Hepatocyte (in vitro differentiated cells): ENCODE measurements at regions not wholly inside any gene's neighbourhood (a gene's known extent, or its start where the extent isn't known, plus 50 kb on each side); places are given as distances from the start of the nearest gene placed in this dataset.
"Not testable (repeated sequence)": the region's sequence is repeated elsewhere in the genome, so short reads cannot be mapped to it uniquely, and the experiment has no call there.

Experiments used
- DNase-seq: peaks from one replicate; pipeline ENCODE4 v3.0.0-alpha.2; 2016; ENCODE audit warnings: low spot score
- H2AFZ ChIP-seq: fragments of 200-600 bp; sonication (generic); 2 replicates; pipeline ENCODE4 v1.6.0; 2016; ENCODE audit warnings: antibody characterized with exemption, mild to moderate bottlenecking
- H3K27ac ChIP-seq: fragments of 200-600 bp; sonication (generic); 2 replicates; pipeline ENCODE4 v1.5.1; 2016; ENCODE audit warnings: mild to moderate bottlenecking
- H3K27me3 ChIP-seq: fragments of 200-600 bp; sonication (generic); 2 replicates; pipeline ENCODE4 v1.6.1; 2016
- H3K36me3 ChIP-seq: fragments of 200-600 bp; sonication (generic); replicated peaks from 2 replicates; pipeline ENCODE4 v1.5.1; 2016; ENCODE audit warnings: low read depth; ENCODE audit not compliant: insufficient read depth
- H3K4me1 ChIP-seq: fragments of 200-600 bp; sonication (generic); 2 replicates; pipeline ENCODE4 v1.5.1; 2016; ENCODE audit warnings: mild to moderate bottlenecking, moderate library complexity; ENCODE audit not compliant: insufficient read depth
- H3K4me2 ChIP-seq: fragments of 200-600 bp; sonication (generic); 2 replicates; pipeline ENCODE4 v1.6.0; 2016
- H3K4me3 ChIP-seq: fragments of 200-600 bp; sonication (generic); 2 replicates; pipeline ENCODE4 v1.5.1; 2016; ENCODE audit warnings: mild to moderate bottlenecking
- H3K79me2 ChIP-seq: fragments of 200-600 bp; sonication (generic); 2 replicates; pipeline ENCODE4 v1.6.0; 2017; ENCODE audit warnings: mild to moderate bottlenecking
- H3K9me2 ChIP-seq: fragments of 200-600 bp; sonication (generic); replicated peaks from 2 replicates; pipeline ENCODE4 v1.6.0; 2017; ENCODE audit warnings: mild to moderate bottlenecking; ENCODE audit not compliant: insufficient read depth
- H3K9me3 ChIP-seq: fragments of 200-600 bp; sonication (generic); 2 replicates; pipeline ENCODE4 v1.5.1; 2016; ENCODE audit warnings: low read depth, mild to moderate bottlenecking
- H4K20me1 ChIP-seq: fragments of 200-600 bp; sonication (generic); 2 replicates; pipeline ENCODE4 v1.6.0; 2016; ENCODE audit warnings: mild to moderate bottlenecking; ENCODE audit not compliant: insufficient read depth, poor library complexity, severe bottlenecking
- CTCF ChIP-seq: fragments of 200-600 bp; sonication (generic); IDR thresholded peaks from 2 replicates; pipeline ENCODE4 v1.5.1; 2016; ENCODE audit warnings: antibody characterized with exemption, mild to moderate bottlenecking; ENCODE audit not compliant: poor library complexity
- EZH2 ChIP-seq: fragments of 200-600 bp; sonication (generic); IDR thresholded peaks from 2 replicates; pipeline ENCODE4 v1.6.1; 2016; ENCODE audit warnings: antibody characterized with exemption, mild to moderate bottlenecking, borderline replicate concordance
- EZH2phosphoT487 ChIP-seq: fragments of 200-600 bp; sonication (generic); IDR thresholded peaks from one replicate; pipeline ENCODE4 v1.6.1; 2018; ENCODE audit warnings: antibody characterized with exemption, mild to moderate bottlenecking, low read depth, moderate library complexity; ENCODE audit not compliant: unreplicated experiment, severe bottlenecking
- WGBS: methylation state at CpG from one replicate; pipeline ENCODE4 v1.1.6; 2016; ENCODE audit warnings: low lambda C conversion rate; ENCODE audit errors: missing lambda C conversion rate; 5-methylcytosine and 5-hydroxymethylcytosine counted together

DNA sequence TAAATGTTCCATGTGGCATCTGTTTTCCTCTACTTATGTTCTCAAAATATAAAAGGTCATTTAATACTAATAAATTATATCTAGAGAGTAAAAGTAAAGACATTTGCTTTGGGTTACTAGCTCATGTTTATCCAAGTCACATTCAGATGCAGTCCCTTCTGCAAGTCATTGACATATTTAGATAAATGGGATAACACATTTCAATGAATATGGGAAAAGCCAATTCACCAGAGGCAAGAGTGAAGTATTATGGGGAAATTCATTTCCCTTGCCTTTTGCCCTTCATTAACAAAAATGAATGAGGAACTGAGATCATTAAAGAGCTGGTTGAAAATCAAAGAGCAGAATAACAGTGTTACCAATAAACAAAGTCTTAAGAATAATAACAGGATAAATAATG lies 306.2 kb upstream of the FSTL5 start:
- no peak overlapping the region for H3K27ac ChIP-seq
- H3K27me3 ChIP-seq, result no peaks in the 10 kb centered on the region
- H4K20me1 ChIP-seq, result no peaks in the 10 kb centered on the region
- peaks cover 3% of the 10 kb centered on the region for H3K4me1 ChIP-seq
- no peaks in the 10 kb centered on the region for H3K79me2 ChIP-seq
- no peaks in the 10 kb centered on the region for H3K9me3 ChIP-seq
- TF ChIP-seq EZH2phosphoT487 (no peak), CTCF (no peak)
- H3K9me2 ChIP-seq, result no peaks in the 10 kb centered on the region
- no peak overlapping the region for H3K4me3 ChIP-seq
- H3K4me2 ChIP-seq, result no peak overlapping the region
- DNase-seq, result no peak
- no peaks in the 10 kb centered on the region for H3K36me3 ChIP-seq
- no peak overlapping the region for H2AFZ ChIP-seq

DNA sequence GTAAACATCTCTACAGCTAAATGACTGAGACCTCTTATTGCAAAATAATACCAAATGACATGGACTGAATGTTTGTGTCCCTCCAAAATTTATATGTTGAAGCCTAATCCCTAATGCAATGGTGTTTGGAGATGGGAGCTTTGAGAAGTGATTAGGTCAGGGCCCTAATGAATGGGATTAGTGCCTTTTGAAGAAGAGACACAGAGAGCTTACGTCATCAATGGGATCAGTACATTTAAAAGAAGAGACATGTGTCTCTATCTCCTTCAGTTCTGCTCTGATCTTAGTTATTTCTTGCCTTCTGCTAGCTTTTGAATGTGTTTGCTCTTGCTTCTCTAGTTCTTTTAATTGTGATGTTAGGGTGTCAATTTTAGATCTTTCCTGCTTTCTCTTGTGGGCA lies 301.6 kb upstream of the FSTL5 start:
- H3K9me2 ChIP-seq, H3K36me3 ChIP-seq, H3K27me3 ChIP-seq, H3K27ac ChIP-seq, H4K20me1 ChIP-seq, DNase-seq, H3K4me2 ChIP-seq, H3K4me3 ChIP-seq, H2AFZ ChIP-seq, H3K4me1 ChIP-seq, H3K9me3 ChIP-seq, H3K79me2 ChIP-seq: not testable (repeated sequence)
- 67% methylated on average over 1 of the region's 1 CpG for WGBS

DNA sequence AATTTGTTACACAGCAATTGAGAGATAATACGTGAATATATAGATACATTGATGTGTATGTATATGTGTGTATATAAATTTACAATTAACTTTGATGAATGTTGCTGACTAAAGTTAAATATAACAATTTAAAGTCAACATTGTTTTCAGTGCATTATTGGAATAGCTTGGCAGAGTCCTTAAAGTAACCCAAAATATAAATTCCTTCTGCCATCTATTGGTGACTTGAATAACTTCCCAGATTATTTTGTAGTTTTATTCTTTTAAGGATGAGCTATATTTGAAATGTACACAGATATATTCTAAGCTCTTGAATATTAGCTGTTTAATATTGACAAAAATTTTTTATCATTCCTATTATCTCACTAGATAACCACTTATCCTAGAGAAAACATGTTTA lies 298.2 kb upstream of the FSTL5 start:
- TF ChIP-seq CTCF (peak; percentile 53), EZH2phosphoT487 (no peak)
- DNase-seq, result no peak
- Histone ChIP-seq H3K36me3 (no peaks in the 10 kb centered on the region), H3K27me3 (no peaks in the 10 kb centered on the region), H2AFZ (no peak overlapping the region), H3K4me3 (no peak overlapping the region), H3K4me2 (no peak overlapping the region), H4K20me1 (no peaks in the 10 kb centered on the region), H3K9me3 (no peaks in the 10 kb centered on the region), H3K79me2 (no peaks in the 10 kb centered on the region), H3K4me1 (no peaks in the 10 kb centered on the region), H3K9me2 (no peaks in the 10 kb centered on the region), H3K27ac (no peak overlapping the region)
- 69% methylated on average over 1 of the region's 1 CpG for WGBS

GRCh38 chr4:162458051-162458450 lies 294.3 kb upstream of the FSTL5 start:
- Histone ChIP-seq H3K27ac (no peak overlapping the region), H3K79me2 (no peaks in the 10 kb centered on the region), H3K9me2 (no peaks in the 10 kb centered on the region), H4K20me1 (no peaks in the 10 kb centered on the region), H3K36me3 (no peaks in the 10 kb centered on the region), H3K4me1 (no peaks in the 10 kb centered on the region), H3K4me3 (no peak overlapping the region), H2AFZ (no peak overlapping the region), H3K9me3 (no peaks in the 10 kb centered on the region), H3K27me3 (no peaks in the 10 kb centered on the region), H3K4me2 (no peak overlapping the region)
- 87% methylated on average over 6 of the region's 6 CpGs for WGBS
- TF ChIP-seq EZH2 (no peak), CTCF (no peak), EZH2phosphoT487 (no peak)
- DNase-seq, result no peak
